Fibroblast of lung (primary cell): ENCODE measurements at regions not wholly inside any gene's neighbourhood (a gene's known extent, or its start where the extent isn't known, plus 50 kb on each side); places are given as distances from the start of the nearest gene placed in this dataset.

Experiments used
- EZH2 ChIP-seq: IDR thresholded peaks from 2 replicates; pipeline ENCODE4 v1.5.1; 2012; ENCODE audit warnings: low read length, control low read depth, mild to moderate bottlenecking; ENCODE audit errors: missing control alignments
- TF ChIP-seq, protein P1 (sequence below), 2 donors: IDR thresholded peaks in 1 of 2; conservative IDR thresholded peaks in 1 of 2; 1 replicate in 1 of 2; 2 replicates in 1 of 2; pipeline ENCODE4 v1.5.1; 2011 to 2012; ENCODE audit warnings: low read length in 2 of 2, control low read depth in 1 of 2, inconsistent platforms in 1 of 2, low read depth in 1 of 2, mild to moderate bottlenecking in 1 of 2

DNA sequence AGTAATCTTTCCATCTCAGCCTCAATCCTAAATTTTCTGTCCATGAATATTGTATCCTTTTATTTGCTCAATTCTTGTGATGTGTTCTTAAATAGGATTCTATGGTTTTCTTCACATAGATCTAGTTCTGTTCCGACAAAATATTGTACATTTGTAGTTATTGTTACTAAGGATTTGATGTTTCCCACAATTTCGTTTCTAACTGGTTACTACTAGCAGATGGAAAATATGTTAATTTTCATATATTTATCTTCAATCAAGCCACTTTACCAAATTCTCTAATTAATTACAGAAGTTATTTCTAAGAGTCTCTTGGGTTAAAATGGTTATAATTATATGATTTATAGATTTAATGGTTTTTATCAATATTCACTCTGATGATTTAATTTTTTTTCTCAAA is 60.3 kb downstream of the SEC61B start:
- TF ChIP-seq, protein P1, sequence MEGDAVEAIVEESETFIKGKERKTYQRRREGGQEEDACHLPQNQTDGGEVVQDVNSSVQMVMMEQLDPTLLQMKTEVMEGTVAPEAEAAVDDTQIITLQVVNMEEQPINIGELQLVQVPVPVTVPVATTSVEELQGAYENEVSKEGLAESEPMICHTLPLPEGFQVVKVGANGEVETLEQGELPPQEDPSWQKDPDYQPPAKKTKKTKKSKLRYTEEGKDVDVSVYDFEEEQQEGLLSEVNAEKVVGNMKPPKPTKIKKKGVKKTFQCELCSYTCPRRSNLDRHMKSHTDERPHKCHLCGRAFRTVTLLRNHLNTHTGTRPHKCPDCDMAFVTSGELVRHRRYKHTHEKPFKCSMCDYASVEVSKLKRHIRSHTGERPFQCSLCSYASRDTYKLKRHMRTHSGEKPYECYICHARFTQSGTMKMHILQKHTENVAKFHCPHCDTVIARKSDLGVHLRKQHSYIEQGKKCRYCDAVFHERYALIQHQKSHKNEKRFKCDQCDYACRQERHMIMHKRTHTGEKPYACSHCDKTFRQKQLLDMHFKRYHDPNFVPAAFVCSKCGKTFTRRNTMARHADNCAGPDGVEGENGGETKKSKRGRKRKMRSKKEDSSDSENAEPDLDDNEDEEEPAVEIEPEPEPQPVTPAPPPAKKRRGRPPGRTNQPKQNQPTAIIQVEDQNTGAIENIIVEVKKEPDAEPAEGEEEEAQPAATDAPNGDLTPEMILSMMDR (conservative IDR thresholded peaks at IDR 0.05 in 1 of 2, IDR thresholded peaks at IDR 0.05 in 1 of 2; ENCODE audit: low read depth in 1 of 2, low read length in 2 of 2), result no peak
- no peak for TF ChIP-seq EZH2
